PC-9 (cell line): ENCODE measurements at regions not wholly inside any gene's neighbourhood (a gene's known extent, or its start where the extent isn't known, plus 50 kb on each side); places are given as distances from the start of the nearest gene placed in this dataset.

ENCODE experiments used
- BruUV-seq: library from RNA; stranded (reverse); fragments of 400-500 nt; replicated peaks from 2 replicates; lab custom pipeline; 2021; lab: Mats Ljungman, UMichigan
- CTCF ChIA-PET: fragments of 300-600 bp; sonication (Branson Sonifier 250); formaldehyde crosslinking; loops from one replicate; lab custom pipeline; 2022; ENCODE audit warnings: antibody characterized with exemption; lab: Charles Lee
- POLR2A ChIA-PET: fragments of 300-600 bp; sonication (Branson Sonifier 250); formaldehyde crosslinking; loops from one replicate; lab custom pipeline; 2022; ENCODE audit warnings: antibody characterized with exemption; ENCODE audit not compliant: unreplicated experiment; lab: Charles Lee
- DNase-seq, 2 experiments: peaks; one replicate each; pipeline versions ENCODE4 v3.0.0 to v3.0.0-alpha.2; 2015 to 2022; ENCODE audit warnings: mixed read lengths in 1 of 2
- H2AFZ ChIP-seq: fragments of 200-600 bp; sonication (generic); 2 replicates; pipeline ENCODE4 v1.8.1; 2017; ENCODE audit warnings: antibody characterized with exemption
- H3F3A ChIP-seq: fragments of 200-600 bp; sonication (generic); 2 replicates; pipeline ENCODE4 v1.8.1; 2017; ENCODE audit warnings: antibody characterized with exemption, mild to moderate bottlenecking, low read depth; ENCODE audit not compliant: insufficient read depth
- H3K27ac ChIP-seq: fragments of 200-600 bp; sonication (generic); 2 replicates; pipeline ENCODE4 v1.6.1; 2016; ENCODE audit warnings: mixed run types
- H3K27me3 ChIP-seq: fragments of 200-600 bp; sonication (generic); 2 replicates; pipeline ENCODE4 v1.6.1; 2016; ENCODE audit warnings: low read depth, mixed run types; ENCODE audit not compliant: insufficient read depth
- H3K36me3 ChIP-seq: fragments of 200-600 bp; sonication (generic); 2 replicates; pipeline ENCODE4 v1.6.1; 2016; ENCODE audit warnings: low read depth, mixed run types
- H3K4me1 ChIP-seq: fragments of 200-600 bp; sonication (generic); replicated peaks from 2 replicates; pipeline ENCODE4 v1.6.1; 2016; ENCODE audit warnings: mixed run types; ENCODE audit not compliant: insufficient read depth
- H3K4me2 ChIP-seq: fragments of 200-600 bp; sonication (generic); 2 replicates; pipeline ENCODE4 v1.6.1; 2017; ENCODE audit warnings: mixed run types
- H3K4me3 ChIP-seq: fragments of 200-600 bp; sonication (generic); 2 replicates; pipeline ENCODE4 v1.6.1; 2016; ENCODE audit warnings: mixed run types
- H3K79me2 ChIP-seq: fragments of 200-600 bp; sonication (generic); 2 replicates; pipeline ENCODE4 v1.6.1; 2017; ENCODE audit warnings: low read depth, mixed run types
- H3K9me2 ChIP-seq: fragments of 200-600 bp; sonication (generic); 2 replicates; pipeline ENCODE4 v1.8.1; 2017; ENCODE audit warnings: mild to moderate bottlenecking; ENCODE audit not compliant: insufficient read depth
- H3K9me3 ChIP-seq: fragments of 200-600 bp; sonication (generic); 2 replicates; pipeline ENCODE4 v1.8.1; 2016; ENCODE audit warnings: low read depth; ENCODE audit not compliant: insufficient read depth
- H4K20me1 ChIP-seq: fragments of 200-600 bp; sonication (generic); 2 replicates; pipeline ENCODE4 v1.8.1; 2017; ENCODE audit not compliant: insufficient read depth
- CTCF ChIP-seq: fragments of 200-600 bp; sonication (generic); conservative IDR thresholded peaks from 2 replicates; pipeline ENCODE4 v1.6.1; 2017; ENCODE audit warnings: mixed run types, antibody characterized with exemption, mild to moderate bottlenecking, moderate library complexity
- EZH2 ChIP-seq: fragments of 200-600 bp; sonication (generic); IDR thresholded peaks from 2 replicates; pipeline ENCODE4 v1.8.0; 2017; ENCODE audit warnings: antibody characterized with exemption, low read depth
- intact Hi-C: fragments of 100-400 bp; cut with micrococcal nuclease; formaldehyde crosslinking; loops from one replicate; pipeline ENCODE4 v1.10.0; 2022; ENCODE audit not compliant: unreplicated experiment

GRCh38 chr5:2374703-2375102 is 376.8 kb downstream of the IRX2 start:
- Histone ChIP-seq H2AFZ (no peak overlapping the region), H3K36me3 (no peaks in the 10 kb centered on the region), H4K20me1 (no peaks in the 10 kb centered on the region; the same call in 1 of the 2 replicates), H3K4me3 (no peak overlapping the region), H3K27ac (no peak overlapping the region), H3K4me2 (no peak overlapping the region), H3F3A (no peaks in the 10 kb centered on the region), H3K79me2 (no peaks in the 10 kb centered on the region), H3K27me3 (peaks cover 88% of the 10 kb centered on the region), H3K9me3 (no peaks in the 10 kb centered on the region), H3K9me2 (no peaks in the 10 kb centered on the region), H3K4me1 (no peaks in the 10 kb centered on the region)
- BruUV-seq = no TSS peak
- intact Hi-C loops = no loop called here
- DNase-seq = no peak
- TF ChIP-seq EZH2 = no peak
- TF ChIP-seq CTCF = no peak
- ChIA-PET POLR2A (no interaction called here), CTCF (no interaction called here)

GRCh38 chr5:2373631-2374030 is 377.8 kb downstream of the IRX2 start:
- no peak for DNase-seq
- H3K4me2 ChIP-seq = no peak overlapping the region
- H3K4me1 ChIP-seq = no peaks in the 10 kb centered on the region
- peaks cover 89% of the 10 kb centered on the region for H3K27me3 ChIP-seq
- no peak overlapping the region for H2AFZ ChIP-seq
- H3F3A ChIP-seq = 0 out of 2 replicates have a peak, but pooled peaks cover 6% of the 10 kb centered on the region
- TF ChIP-seq EZH2 = no peak
- no peak for TF ChIP-seq CTCF
- no peaks in the 10 kb centered on the region for H3K9me2 ChIP-seq
- BruUV-seq = no TSS peak
- H3K9me3 ChIP-seq = peaks cover 4% of the 10 kb centered on the region; the same call in 1 of the 2 replicates
- no peaks in the 10 kb centered on the region; the same call in 1 of the 2 replicates for H4K20me1 ChIP-seq
- intact Hi-C loops = no loop called here
- ChIA-PET POLR2A (no interaction called here), CTCF (no interaction called here)
- no peaks in the 10 kb centered on the region for H3K36me3 ChIP-seq
- no peaks in the 10 kb centered on the region for H3K79me2 ChIP-seq
- no peak overlapping the region for H3K27ac ChIP-seq
- H3K4me3 ChIP-seq = no peak overlapping the region

- no peak for TF ChIP-seq EZH2
- TF ChIP-seq CTCF = no peak
- DNase-seq = no peak
- ChIA-PET CTCF (no interaction called here), POLR2A (no interaction called here)
- H3K4me1 ChIP-seq = no peaks in the 10 kb centered on the region
- peaks cover 10% of the 10 kb centered on the region; the same call in 1 of the 2 replicates for H3K9me3 ChIP-seq
- no peaks in the 10 kb centered on the region for H3K79me2 ChIP-seq
- H4K20me1 ChIP-seq = no peaks in the 10 kb centered on the region; the same call in 1 of the 2 replicates
- no peak overlapping the region for H2AFZ ChIP-seq
- no peaks in the 10 kb centered on the region for H3K36me3 ChIP-seq
- no peak overlapping the region for H3K27ac ChIP-seq
- H3K4me2 ChIP-seq = no peak overlapping the region
- H3K27me3 ChIP-seq = peaks cover 96% of the 10 kb centered on the region
- H3F3A ChIP-seq = 0 out of 2 replicates have a peak, but pooled peaks cover 6% of the 10 kb centered on the region
- no peak overlapping the region for H3K4me3 ChIP-seq
- intact Hi-C loops = no loop called here
- BruUV-seq = no TSS peak
- H3K9me2 ChIP-seq = no peaks in the 10 kb centered on the region
These were observed 380.1 kb downstream of the IRX2 start for GRCh38 chr5:2371419-2371710.
